Muscle layer of colon (tissue), 2 donors: ENCODE measurements at regions not wholly inside any gene's neighbourhood (a gene's known extent, or its start where the extent isn't known, plus 50 kb on each side); places are given as distances from the start of the nearest gene placed in this dataset.

Source experiments
- H3K27ac ChIP-seq: one replicate; pipeline ENCODE4 v1.7.0; 2013; ENCODE audit warnings: low read depth, mild to moderate bottlenecking, low read length, moderate library complexity
- H3K27me3 ChIP-seq, 2 donors: one replicate each; pipeline ENCODE4 v1.7.0; 2013; ENCODE audit warnings: low read length in 2 of 2, mild to moderate bottlenecking in 2 of 2; ENCODE audit not compliant: insufficient read depth in 2 of 2, control insufficient read depth in 1 of 2
- H3K36me3 ChIP-seq: one replicate; pipeline ENCODE4 v1.7.0; 2013; ENCODE audit warnings: mild to moderate bottlenecking, low read length; ENCODE audit not compliant: insufficient read depth
- H3K4me1 ChIP-seq: one replicate; pipeline ENCODE4 v1.7.0; 2013; ENCODE audit warnings: mild to moderate bottlenecking, low read length; ENCODE audit not compliant: insufficient read depth
- H3K4me3 ChIP-seq, 2 donors: one replicate each; pipeline ENCODE4 v1.7.0; 2013; ENCODE audit warnings: low read length in 2 of 2, low read depth in 1 of 2, mild to moderate bottlenecking in 1 of 2, moderate library complexity in 1 of 2
- H3K9ac ChIP-seq: one replicate; pipeline ENCODE4 v1.7.0; 2013; ENCODE audit warnings: low read length
- H3K9me3 ChIP-seq: one replicate; pipeline ENCODE4 v1.7.0; 2013; ENCODE audit warnings: mild to moderate bottlenecking, low read length
- donor health status: abdominal sarcoma.
- donor health status: Adenocarcinoma of cecum.

DNA sequence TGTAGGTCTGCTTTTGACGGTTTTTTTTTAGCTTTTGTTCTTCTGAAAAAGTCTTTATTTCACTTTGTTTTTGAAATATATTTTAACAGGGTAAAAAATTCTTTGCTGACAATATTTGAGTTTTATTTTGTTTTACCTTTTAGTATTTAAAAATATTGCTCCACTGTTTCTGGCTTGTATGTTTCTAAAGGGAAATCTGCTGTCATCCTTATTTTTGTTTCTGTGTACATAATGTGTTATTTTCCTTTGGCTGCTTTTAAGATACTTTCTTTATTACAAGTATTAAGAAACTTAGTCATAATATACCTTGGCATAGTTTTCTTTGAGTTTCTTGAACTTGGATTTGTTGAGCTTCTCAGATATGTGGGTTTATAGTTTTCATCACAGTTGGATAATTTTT lies 88.6 kb upstream of the SPACA1 start:
- no peak overlapping the region for H3K4me3 ChIP-seq
- no peaks in the 10 kb centered on the region for H3K27me3 ChIP-seq
- no peak overlapping the region for H3K27ac ChIP-seq
- H3K4me1 ChIP-seq: no peaks in the 10 kb centered on the region
- no peak overlapping the region for H3K9ac ChIP-seq
- no peaks in the 10 kb centered on the region for H3K9me3 ChIP-seq
- H3K36me3 ChIP-seq: no peaks in the 10 kb centered on the region

DNA sequence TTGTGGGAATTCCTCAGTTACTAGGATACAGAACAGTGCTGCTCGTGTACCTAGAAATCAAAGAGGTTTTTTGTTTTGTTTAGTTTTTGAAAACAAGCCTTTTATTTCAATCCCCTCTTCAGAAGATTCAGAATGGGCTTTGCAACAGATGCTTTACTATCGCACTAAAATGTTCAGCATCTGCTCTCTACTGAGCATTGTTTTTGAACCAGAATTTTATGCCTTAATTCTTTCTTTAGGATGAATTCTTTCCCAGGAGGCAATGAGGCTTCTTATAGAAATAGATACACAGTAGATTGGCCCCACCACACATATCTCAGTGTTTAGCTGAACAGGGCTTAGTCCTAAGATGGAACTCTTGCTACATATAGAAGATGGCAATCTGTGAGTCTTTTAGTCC lies 95.9 kb upstream of the SPACA1 start:
- no peaks in the 10 kb centered on the region for H3K36me3 ChIP-seq
- no peak overlapping the region for H3K4me3 ChIP-seq
- H3K4me1 ChIP-seq: peaks cover 2% of the 10 kb centered on the region
- H3K27me3 ChIP-seq: no peaks in the 10 kb centered on the region
- no peaks in the 10 kb centered on the region for H3K9me3 ChIP-seq
- H3K27ac ChIP-seq: no peak overlapping the region
- H3K9ac ChIP-seq: no peak overlapping the region

DNA sequence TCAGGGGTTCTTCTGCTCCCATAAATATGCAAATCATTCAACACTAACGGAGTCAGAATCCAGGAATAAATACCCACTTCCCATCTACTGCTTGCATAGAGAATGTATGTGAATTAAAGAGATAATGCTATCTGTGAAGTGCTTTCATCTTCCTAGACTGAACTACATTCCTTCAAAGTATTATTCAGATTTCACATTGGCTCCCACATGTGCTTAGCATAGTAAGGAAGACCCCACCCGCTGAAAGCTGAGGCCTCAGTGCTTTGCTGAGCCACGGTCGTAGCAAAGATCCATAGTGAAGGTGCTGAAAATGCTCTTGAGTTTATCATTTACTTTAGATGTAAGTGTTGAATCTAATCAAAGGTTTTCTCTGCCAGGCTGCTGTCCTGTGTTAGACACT lies 97.0 kb upstream of the SPACA1 start:
- H3K4me1 ChIP-seq: peaks cover 13% of the 10 kb centered on the region
- H3K4me3 ChIP-seq: no peak overlapping the region
- no peaks in the 10 kb centered on the region for H3K36me3 ChIP-seq
- no peak overlapping the region for H3K27ac ChIP-seq
- H3K27me3 ChIP-seq: no peaks in the 10 kb centered on the region
- no peaks in the 10 kb centered on the region for H3K9me3 ChIP-seq
- no peak overlapping the region for H3K9ac ChIP-seq

DNA sequence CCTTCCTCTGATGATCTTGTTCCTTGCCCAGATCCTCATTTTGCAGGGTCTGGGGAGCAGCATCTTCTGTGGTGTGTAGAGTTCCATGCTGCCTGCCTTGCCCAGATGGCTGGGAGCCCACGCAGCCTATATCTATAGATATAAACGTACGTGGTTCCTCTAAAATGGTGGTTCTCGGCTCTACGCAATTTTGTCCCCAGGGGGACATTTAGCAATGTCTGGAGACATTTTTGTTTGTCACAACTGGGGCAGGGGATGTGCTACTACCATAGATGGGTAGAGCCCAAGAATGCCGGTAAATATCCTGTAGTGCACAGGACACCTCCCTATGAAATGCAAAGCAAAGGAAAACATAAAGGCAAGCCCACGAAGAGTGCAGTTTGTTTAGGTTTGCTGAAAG lies 98.4 kb upstream of the SPACA1 start:
- no peaks in the 10 kb centered on the region for H3K27me3 ChIP-seq
- H3K4me1 ChIP-seq: peaks cover 22% of the 10 kb centered on the region
- no peak overlapping the region for H3K9ac ChIP-seq
- no peak overlapping the region for H3K27ac ChIP-seq
- no peaks in the 10 kb centered on the region for H3K36me3 ChIP-seq
- H3K4me3 ChIP-seq: no peak overlapping the region
- no peaks in the 10 kb centered on the region for H3K9me3 ChIP-seq

DNA sequence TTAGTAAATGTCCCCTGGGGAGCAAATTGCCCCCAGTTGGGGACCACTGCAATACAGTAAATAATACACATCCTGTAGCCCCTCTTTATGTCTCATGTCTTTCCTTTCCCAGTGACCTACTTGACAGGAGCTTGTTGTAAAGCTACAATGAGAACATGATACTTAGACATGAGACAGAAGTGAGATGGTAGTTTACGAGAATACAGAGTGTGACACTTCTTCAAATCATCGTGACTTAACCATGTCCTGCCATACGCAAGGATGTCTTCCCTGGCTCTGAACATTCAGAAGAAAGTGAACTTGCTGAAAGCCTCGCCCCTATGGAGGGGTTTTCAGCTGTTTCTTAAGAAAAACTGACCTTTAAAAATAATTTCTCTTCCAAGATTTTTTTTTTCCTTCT lies 101.0 kb upstream of the SPACA1 start:
- Histone ChIP-seq H3K27ac (no peak overlapping the region), H3K27me3 (no peaks in the 10 kb centered on the region)

DNA sequence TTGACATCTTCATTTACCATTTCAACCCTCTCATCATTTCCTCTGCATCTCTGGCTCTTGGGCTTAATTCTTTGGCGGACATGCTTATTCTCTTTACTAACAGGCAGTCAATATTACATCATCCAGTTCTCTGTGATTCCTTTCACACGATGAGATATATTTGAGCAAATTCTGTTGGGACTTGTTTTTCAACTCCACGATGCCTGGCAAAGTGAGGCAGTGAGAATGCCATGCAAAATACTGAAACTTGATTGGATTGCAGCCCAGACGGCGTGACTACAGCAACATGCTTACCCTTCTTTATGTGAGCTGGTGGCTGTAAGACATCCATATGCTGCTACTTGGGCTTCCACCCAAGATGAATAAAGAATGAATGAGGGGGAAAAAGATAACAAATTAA lies 101.7 kb upstream of the SPACA1 start:
- no peaks in the 10 kb centered on the region for H3K27me3 ChIP-seq
- H3K27ac ChIP-seq: no peak overlapping the region
- no peaks in the 10 kb centered on the region for H3K9me3 ChIP-seq
- no peaks in the 10 kb centered on the region for H3K36me3 ChIP-seq
- peaks cover 22% of the 10 kb centered on the region for H3K4me1 ChIP-seq
- H3K4me3 ChIP-seq: no peak overlapping the region
- H3K9ac ChIP-seq: no peak overlapping the region

More for the DNA sequence above, 101.0 kb upstream of the SPACA1 start:
- no peak overlapping the region for H3K4me3 ChIP-seq
- peaks cover 22% of the 10 kb centered on the region for H3K4me1 ChIP-seq
- no peaks in the 10 kb centered on the region for H3K9me3 ChIP-seq
- H3K36me3 ChIP-seq: no peaks in the 10 kb centered on the region
- no peak overlapping the region for H3K9ac ChIP-seq

DNA sequence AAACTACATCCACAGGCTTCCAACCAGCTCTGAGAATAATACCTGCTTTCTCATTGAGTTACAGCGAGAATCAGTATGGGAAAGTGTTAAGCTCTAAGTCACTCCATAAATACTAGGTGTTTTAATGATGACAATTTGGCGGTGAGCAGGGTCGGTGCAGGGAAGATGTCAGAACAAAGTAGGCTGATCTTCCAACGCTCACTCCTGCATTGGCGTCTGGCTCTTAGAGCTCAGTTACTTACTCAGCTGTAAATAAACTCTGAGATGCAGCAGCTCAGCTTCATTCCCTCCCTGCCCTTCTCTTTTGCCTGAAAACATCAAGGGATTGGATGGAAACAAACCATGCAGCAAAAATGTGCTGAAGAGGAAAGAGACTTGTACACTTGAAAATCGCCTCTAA lies 102.5 kb upstream of the SPACA1 start:
- Histone ChIP-seq H3K4me3 (no peak overlapping the region), H3K9ac (no peak overlapping the region), H3K9me3 (no peaks in the 10 kb centered on the region), H3K4me1 (peaks cover 22% of the 10 kb centered on the region), H3K27me3 (no peaks in the 10 kb centered on the region), H3K27ac (no peak overlapping the region), H3K36me3 (no peaks in the 10 kb centered on the region)

DNA sequence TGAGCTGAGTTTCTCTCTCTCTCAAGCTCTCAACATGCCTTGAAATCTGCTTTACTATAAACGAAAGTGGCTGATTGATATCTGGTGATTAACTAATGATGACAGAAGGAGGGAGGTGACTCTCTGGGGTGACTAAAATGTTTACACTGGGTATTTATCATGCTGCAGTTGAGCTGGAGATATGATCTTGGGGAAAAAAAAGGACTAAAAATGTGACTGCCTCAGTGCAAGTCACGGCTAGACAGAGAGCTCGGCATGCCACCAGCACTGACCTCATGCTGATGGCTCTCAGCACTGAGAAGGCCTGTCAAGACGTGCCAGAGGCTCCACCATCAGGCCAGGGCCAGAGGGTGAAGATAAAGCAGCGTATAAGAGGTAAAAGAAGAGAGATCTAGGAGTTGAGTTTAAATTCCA lies 103.1 kb upstream of the SPACA1 start:
- no peaks in the 10 kb centered on the region for H3K36me3 ChIP-seq
- no peak overlapping the region for H3K4me3 ChIP-seq
- no peak overlapping the region for H3K27ac ChIP-seq
- no peaks in the 10 kb centered on the region for H3K9me3 ChIP-seq
- H3K4me1 ChIP-seq: peaks cover 22% of the 10 kb centered on the region
- H3K9ac ChIP-seq: no peak overlapping the region
- H3K27me3 ChIP-seq: no peaks in the 10 kb centered on the region

DNA sequence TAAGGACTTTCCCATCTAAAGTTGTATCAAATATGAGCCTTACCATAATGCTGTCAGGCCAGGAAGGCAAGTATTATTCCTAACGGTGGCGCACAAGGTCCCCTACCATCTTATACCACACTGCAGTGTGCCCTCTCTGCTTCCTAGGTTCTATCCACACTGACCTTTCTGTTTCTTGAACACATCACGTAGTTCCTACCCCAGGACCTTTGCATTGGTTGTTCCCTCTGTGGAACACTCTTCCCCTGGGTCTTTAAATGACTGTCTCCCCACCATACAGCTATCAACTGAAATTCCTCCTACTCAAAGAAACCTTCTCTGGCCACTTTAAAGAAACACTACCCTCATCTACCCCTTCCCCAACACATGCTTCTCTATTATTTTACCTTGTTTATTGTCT lies 104.5 kb upstream of the SPACA1 start:
- no peak overlapping the region for H3K27ac ChIP-seq
- H3K4me1 ChIP-seq: peaks cover 22% of the 10 kb centered on the region
- no peak overlapping the region for H3K4me3 ChIP-seq
- H3K9ac ChIP-seq: no peak overlapping the region
- no peaks in the 10 kb centered on the region for H3K36me3 ChIP-seq
- no peaks in the 10 kb centered on the region for H3K27me3 ChIP-seq
- H3K9me3 ChIP-seq: no peaks in the 10 kb centered on the region

DNA sequence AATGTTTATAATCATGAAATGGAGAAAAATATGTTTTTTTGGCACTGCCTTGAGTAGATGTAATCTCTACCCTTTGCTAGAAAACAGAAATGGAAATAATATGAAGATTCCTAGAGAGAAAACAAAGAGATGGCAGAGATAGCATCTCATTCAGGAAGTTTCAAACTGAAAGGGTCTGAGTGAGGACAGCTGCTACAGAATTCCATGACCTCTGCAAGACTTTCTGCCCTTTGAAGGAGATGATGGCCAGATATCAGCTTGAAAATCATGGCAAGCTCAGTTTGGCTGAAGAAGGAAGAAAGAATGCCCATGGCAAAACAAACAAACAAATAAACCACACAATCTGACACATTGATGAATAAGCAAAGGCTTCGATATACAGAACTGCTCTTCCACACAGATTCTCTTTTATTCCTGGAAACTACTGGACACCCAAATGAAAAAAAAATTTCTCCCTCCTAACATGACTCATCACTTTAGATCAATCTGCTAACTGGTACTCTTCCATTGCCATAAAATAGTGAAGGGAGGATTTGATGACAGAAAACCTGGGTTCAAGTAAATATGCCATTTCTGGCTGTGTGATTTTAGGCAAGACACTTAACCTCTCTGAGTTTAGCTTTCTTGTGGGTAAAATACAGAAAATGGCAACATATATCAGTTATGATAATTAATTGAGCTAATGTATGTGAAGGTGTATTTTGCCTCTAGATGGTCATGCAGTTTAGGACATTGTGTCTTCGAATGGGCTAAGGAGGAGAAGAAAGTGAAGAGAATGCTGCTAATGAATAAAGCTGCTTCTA lies 105.9 kb upstream of the SPACA1 start:
- Histone ChIP-seq H3K27ac (no peak overlapping the region), H3K4me1 (peaks cover 21% of the 10 kb centered on the region), H3K36me3 (no peaks in the 10 kb centered on the region), H3K9ac (no peak overlapping the region), H3K4me3 (no peak overlapping the region), H3K27me3 (no peaks in the 10 kb centered on the region), H3K9me3 (no peaks in the 10 kb centered on the region)

DNA sequence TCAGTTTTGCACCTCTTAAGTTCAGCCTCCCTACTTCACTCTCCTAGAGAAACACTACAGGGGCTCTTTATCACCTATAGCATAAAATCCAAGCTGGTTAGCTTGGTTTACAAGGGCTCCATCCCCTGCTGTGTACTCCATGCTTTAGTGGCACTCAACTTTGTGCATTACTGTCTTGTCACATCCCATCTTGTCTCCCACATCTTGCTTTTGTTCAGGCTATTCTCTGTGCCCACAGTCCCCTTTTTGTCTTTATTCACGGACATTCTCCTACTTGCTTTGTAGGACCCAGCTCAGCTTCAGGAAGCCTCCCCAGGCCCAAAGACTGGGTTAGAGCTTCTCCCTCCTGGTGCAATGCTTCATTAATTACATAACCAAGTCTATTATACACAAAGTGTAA lies 107.9 kb upstream of the SPACA1 start:
- Histone ChIP-seq H3K4me3 (no peak overlapping the region), H3K9ac (no peak overlapping the region), H3K36me3 (no peaks in the 10 kb centered on the region), H3K9me3 (no peaks in the 10 kb centered on the region), H3K27me3 (no peaks in the 10 kb centered on the region), H3K4me1 (peaks cover 2% of the 10 kb centered on the region), H3K27ac (no peak overlapping the region)

DNA sequence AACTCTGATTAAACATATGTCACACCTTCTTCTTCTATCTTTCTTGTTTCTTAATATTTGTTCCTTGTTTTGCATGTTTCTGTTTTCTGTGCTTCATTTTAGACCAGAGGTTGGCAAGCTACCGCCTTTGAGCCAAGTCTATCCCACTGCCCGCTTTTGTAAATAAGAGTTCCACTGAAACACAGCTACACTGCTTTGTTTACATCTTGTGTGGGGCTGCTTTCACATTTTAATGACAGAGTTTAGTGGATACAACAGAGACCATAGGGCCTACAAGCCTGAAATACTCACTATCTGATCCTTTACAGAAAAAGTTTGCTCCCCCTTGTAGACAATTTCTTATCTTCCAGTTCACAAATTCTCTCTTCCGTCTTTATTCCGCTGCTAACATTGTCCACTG lies 109.4 kb upstream of the SPACA1 start:
- Histone ChIP-seq H3K27ac (no peak overlapping the region), H3K9me3 (no peaks in the 10 kb centered on the region), H3K4me1 (no peaks in the 10 kb centered on the region), H3K4me3 (no peak overlapping the region), H3K27me3 (no peaks in the 10 kb centered on the region), H3K9ac (no peak overlapping the region), H3K36me3 (no peaks in the 10 kb centered on the region)
